Renal pelvis (tissue), 1 donor: ENCODE measurements at regions not wholly inside any gene's neighbourhood (a gene's known extent, or its start where the extent isn't known, plus 50 kb on each side); places are given as distances from the start of the nearest gene placed in this dataset.

Experiments used
- DNase-seq: peaks from one replicate; pipeline ENCODE4 v3.0.0-alpha.2; 2013

GRCh38 chr5:56549096-56549886 lies 266.1 kb upstream of the MAP3K1 start:
- DNase-seq = no peak

GRCh38 chr5:56545016-56545415 lies 270.3 kb upstream of the MAP3K1 start:
- no peak for DNase-seq

GRCh38 chr5:56543441-56544388 lies 271.6 kb upstream of the MAP3K1 start:
- DNase-seq = no peak

- DNase-seq = no peak
Observed at GRCh38 chr5:56540266-56540665, 275.1 kb upstream of the MAP3K1 start.

GRCh38 chr5:56538580-56538979 lies 276.8 kb upstream of the MAP3K1 start:
- no peak for DNase-seq

- no peak for DNase-seq
Observed at GRCh38 chr5:56535347-56535746, 280.0 kb upstream of the MAP3K1 start.

GRCh38 chr5:56534102-56534829 lies 281.1 kb upstream of the MAP3K1 start:
- DNase-seq = no peak

GRCh38 chr5:56532466-56532865 lies 282.9 kb upstream of the MAP3K1 start:
- peak; percentile 90 for DNase-seq

- DNase-seq = no peak
Observed at GRCh38 chr5:56530626-56531138, 284.7 kb upstream of the MAP3K1 start.

- no peak for DNase-seq
Observed at GRCh38 chr5:56529666-56530430, 285.5 kb upstream of the MAP3K1 start.

- no peak for DNase-seq
Observed at GRCh38 chr5:56527174-56527573, 288.2 kb upstream of the MAP3K1 start.

GRCh38 chr5:56525113-56525512 lies 290.2 kb upstream of the MAP3K1 start:
- DNase-seq = no peak

- DNase-seq = peak; percentile 68
Observed at GRCh38 chr5:56523790-56524575, 290.9 kb upstream of the ANKRD55 start.

GRCh38 chr5:56522960-56523359 lies 289.8 kb upstream of the ANKRD55 start:
- DNase-seq = no peak

GRCh38 chr5:56522169-56522568 lies 289.0 kb upstream of the ANKRD55 start:
- no peak for DNase-seq

GRCh38 chr5:56520986-56521730 lies 288.0 kb upstream of the ANKRD55 start:
- DNase-seq = no peak

- DNase-seq = no peak
Observed at GRCh38 chr5:56518820-56519219, 285.7 kb upstream of the ANKRD55 start.

- DNase-seq = no peak
Observed at GRCh38 chr5:56517011-56517416, 283.9 kb upstream of the ANKRD55 start.

GRCh38 chr5:56516441-56516840 lies 283.3 kb upstream of the ANKRD55 start:
- no peak for DNase-seq

GRCh38 chr5:56516035-56516434 lies 282.9 kb upstream of the ANKRD55 start:
- DNase-seq = no peak
